ENCODE measurements at regions not wholly inside any gene's neighbourhood (a gene's known extent, or its start where the extent isn't known, plus 50 kb on each side); places are given as distances from the start of the nearest gene placed in this dataset.

DNA sequence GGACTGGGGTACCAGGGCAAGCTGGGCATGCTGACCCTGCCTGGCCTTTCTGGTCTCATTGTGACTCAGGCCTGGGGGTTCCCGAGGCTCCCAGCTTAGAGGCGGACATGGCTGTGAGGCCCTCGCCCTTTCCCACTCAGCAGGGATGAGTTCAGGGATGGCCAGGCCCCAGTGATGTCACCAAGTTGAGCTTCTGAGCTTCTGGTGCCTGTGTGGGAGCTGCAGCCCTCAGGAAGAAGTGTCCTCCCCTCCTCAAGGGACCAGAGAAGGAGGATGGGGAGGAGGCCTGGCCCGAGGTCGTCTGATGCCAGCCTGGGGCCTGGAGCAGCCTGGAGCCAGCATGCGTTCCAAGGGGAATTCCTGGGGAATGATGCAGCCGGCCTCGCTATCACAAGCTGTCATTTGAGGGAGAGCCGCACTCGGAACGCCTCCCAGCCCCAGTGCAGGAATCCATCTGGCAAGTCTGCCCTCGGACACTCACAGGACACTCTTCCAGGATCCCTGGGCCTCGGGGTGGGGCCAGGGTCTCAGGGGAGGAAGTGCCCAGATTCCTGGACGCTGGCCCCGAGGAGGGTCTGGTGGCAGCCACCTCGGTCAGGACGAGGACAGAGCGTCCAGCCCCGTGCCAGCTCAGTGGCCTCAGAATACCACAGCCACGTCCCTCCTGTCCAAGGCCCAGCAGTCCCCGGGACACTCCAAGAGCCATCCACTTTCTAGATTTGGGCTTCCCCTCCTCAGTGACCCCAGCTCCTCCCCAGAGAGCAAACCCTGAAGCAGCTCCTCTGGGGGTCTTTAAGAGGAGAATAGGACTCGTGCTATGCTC is 61.2 kb upstream of the GPC1 start:
- Mint-ChIP-seq H3K4me3 (no peak overlapping the region), H3K36me3 (no peaks in the 10 kb centered on the region), H3K9me3 (no peaks in the 10 kb centered on the region), H3K27me3 (peaks cover 4% of the 10 kb centered on the region), H3K4me1 (ENCODE audit: unreplicated experiment) (no peaks in the 10 kb centered on the region), H3K27ac (no peak overlapping the region)
- DNase-seq (ENCODE audit: extremely low spot score, unreplicated experiment) = no peak
- TF ChIP-seq, protein P1, sequence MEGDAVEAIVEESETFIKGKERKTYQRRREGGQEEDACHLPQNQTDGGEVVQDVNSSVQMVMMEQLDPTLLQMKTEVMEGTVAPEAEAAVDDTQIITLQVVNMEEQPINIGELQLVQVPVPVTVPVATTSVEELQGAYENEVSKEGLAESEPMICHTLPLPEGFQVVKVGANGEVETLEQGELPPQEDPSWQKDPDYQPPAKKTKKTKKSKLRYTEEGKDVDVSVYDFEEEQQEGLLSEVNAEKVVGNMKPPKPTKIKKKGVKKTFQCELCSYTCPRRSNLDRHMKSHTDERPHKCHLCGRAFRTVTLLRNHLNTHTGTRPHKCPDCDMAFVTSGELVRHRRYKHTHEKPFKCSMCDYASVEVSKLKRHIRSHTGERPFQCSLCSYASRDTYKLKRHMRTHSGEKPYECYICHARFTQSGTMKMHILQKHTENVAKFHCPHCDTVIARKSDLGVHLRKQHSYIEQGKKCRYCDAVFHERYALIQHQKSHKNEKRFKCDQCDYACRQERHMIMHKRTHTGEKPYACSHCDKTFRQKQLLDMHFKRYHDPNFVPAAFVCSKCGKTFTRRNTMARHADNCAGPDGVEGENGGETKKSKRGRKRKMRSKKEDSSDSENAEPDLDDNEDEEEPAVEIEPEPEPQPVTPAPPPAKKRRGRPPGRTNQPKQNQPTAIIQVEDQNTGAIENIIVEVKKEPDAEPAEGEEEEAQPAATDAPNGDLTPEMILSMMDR (conservative IDR thresholded peaks at IDR 0.05) = no peak

GRCh38 chr2:240375024-240375645 is 60.3 kb upstream of the GPC1 start:
- TF ChIP-seq, protein P1 (conservative IDR thresholded peaks at IDR 0.05) = no peak
- H3K27ac Mint-ChIP-seq = no peak overlapping the region
- H3K4me3 Mint-ChIP-seq = no peak overlapping the region
- H3K9me3 Mint-ChIP-seq = no peaks in the 10 kb centered on the region
- no peak for DNase-seq (ENCODE audit: extremely low spot score, unreplicated experiment)
- no peaks in the 10 kb centered on the region for H3K4me1 Mint-ChIP-seq (ENCODE audit: unreplicated experiment)
- H3K27me3 Mint-ChIP-seq = peaks cover 4% of the 10 kb centered on the region
- H3K36me3 Mint-ChIP-seq = no peaks in the 10 kb centered on the region

GRCh38 chr2:240376739-240377138 is 58.7 kb upstream of the GPC1 start:
- DNase-seq (ENCODE audit: extremely low spot score, unreplicated experiment) = no peak
- no peak overlapping the region for H3K4me3 Mint-ChIP-seq
- H3K9me3 Mint-ChIP-seq = no peaks in the 10 kb centered on the region
- H3K27me3 Mint-ChIP-seq = peaks cover 4% of the 10 kb centered on the region
- no peaks in the 10 kb centered on the region for H3K36me3 Mint-ChIP-seq
- TF ChIP-seq, protein P1 (conservative IDR thresholded peaks at IDR 0.05) = no peak
- no peaks in the 10 kb centered on the region for H3K4me1 Mint-ChIP-seq (ENCODE audit: unreplicated experiment)
- H3K27ac Mint-ChIP-seq = no peak overlapping the region

GRCh38 chr2:240377366-240377765 is 58.1 kb upstream of the GPC1 start:
- Mint-ChIP-seq H3K36me3 (no peaks in the 10 kb centered on the region), H3K4me1 (ENCODE audit: unreplicated experiment) (no peaks in the 10 kb centered on the region), H3K27me3 (peaks cover 5% of the 10 kb centered on the region), H3K4me3 (no peak overlapping the region), H3K9me3 (no peaks in the 10 kb centered on the region), H3K27ac (no peak overlapping the region)
- no peak for DNase-seq (ENCODE audit: extremely low spot score, unreplicated experiment)
- TF ChIP-seq, protein P1 (conservative IDR thresholded peaks at IDR 0.05) = no peak

DNA sequence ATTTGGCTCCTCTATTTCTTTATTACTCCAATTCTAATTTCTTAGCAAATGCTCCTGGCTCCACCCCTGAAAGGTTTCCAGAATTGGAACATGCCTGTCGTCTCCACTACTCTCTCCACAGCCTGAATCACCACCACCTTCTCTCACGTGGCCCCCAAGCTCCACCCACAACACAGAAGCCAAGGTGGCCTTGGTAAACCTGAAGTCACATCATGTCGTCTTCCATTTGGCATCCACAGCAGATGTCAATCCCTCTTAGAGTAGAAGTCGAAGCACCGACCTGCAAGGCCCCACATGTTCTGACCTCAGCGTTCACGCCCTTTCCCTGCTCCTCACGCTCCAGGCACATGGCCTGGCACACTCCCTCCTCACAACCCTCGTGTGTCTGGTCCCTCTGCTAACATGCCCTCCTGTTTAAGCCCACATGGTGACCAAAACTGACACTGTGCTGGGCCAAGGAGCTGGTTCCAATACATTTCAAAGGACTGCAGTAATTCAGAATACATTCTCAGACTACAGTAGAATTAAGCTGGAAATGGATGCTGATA is 56.3 kb upstream of the GPC1 start:
- Mint-ChIP-seq H3K4me3 (no peak overlapping the region), H3K27me3 (peaks cover 10% of the 10 kb centered on the region), H3K27ac (no peak overlapping the region), H3K9me3 (no peaks in the 10 kb centered on the region), H3K36me3 (no peaks in the 10 kb centered on the region), H3K4me1 (ENCODE audit: unreplicated experiment) (no peaks in the 10 kb centered on the region)
- TF ChIP-seq, protein P1 (conservative IDR thresholded peaks at IDR 0.05) = no peak
- no peak for DNase-seq (ENCODE audit: extremely low spot score, unreplicated experiment)

Measured in type B pancreatic cell (in vitro differentiated cells).